Skeletal muscle satellite cell (primary cell): ENCODE measurements at regions not wholly inside any gene's neighbourhood (a gene's known extent, or its start where the extent isn't known, plus 50 kb on each side); places are given as distances from the start of the nearest gene placed in this dataset.

Experiments
- H3K27me3 ChIP-seq: 2 replicates; pipeline ENCODE4 v1.7.0; 2013; ENCODE audit warnings: low read length; ENCODE audit not compliant: control insufficient read depth, insufficient read depth
- H3K36me3 ChIP-seq: 2 replicates; pipeline ENCODE4 v1.7.0; 2013; ENCODE audit warnings: mild to moderate bottlenecking, control low read depth, low read length; ENCODE audit not compliant: insufficient read depth
- H3K4me1 ChIP-seq: 2 replicates; pipeline ENCODE4 v1.7.0; 2013; ENCODE audit warnings: low read length; ENCODE audit not compliant: control insufficient read depth, insufficient read depth
- H3K4me2 ChIP-seq: 2 replicates; pipeline ENCODE4 v1.7.0; 2013; ENCODE audit warnings: mild to moderate bottlenecking, low read length
- H3K4me3 ChIP-seq: 2 replicates; pipeline ENCODE4 v1.7.0; 2013; ENCODE audit warnings: low read length
- H3K9ac ChIP-seq: 2 replicates; pipeline ENCODE4 v1.7.0; 2013; ENCODE audit warnings: mild to moderate bottlenecking, low read depth, low read length, moderate library complexity
- H3K9me3 ChIP-seq: replicated peaks from 2 replicates; pipeline ENCODE4 v1.7.0; 2013; ENCODE audit warnings: mild to moderate bottlenecking, control low read depth, low read length

DNA sequence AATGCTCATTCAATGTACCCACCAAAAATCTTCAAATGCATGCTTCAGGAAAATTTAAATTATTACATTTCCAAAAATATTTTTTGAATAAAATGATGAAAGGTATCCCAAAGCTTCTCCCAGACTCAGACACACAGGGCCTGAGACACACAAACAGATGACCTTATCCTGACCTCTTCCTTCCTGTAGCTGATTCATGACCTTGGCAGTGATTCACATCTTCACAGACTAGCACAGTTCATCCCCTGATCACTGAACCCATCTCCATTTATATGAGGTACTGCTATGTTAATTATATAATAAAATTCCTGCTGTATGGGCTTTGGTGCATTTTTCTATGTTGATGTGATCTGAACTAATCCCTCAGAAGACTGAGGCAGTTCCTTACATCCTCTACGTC is 265.0 kb upstream of the GLI3 start:
- Histone ChIP-seq H3K4me3 (no peak overlapping the region), H3K9ac (no peak overlapping the region), H3K4me1 (no peaks in the 10 kb centered on the region), H3K9me3 (no peaks in the 10 kb centered on the region), H3K27me3 (peaks cover 4% of the 10 kb centered on the region), H3K36me3 (no peaks in the 10 kb centered on the region), H3K4me2 (no peak overlapping the region)

GRCh38 chr7:42495256-42495655 is 258.2 kb upstream of the GLI3 start:
- Histone ChIP-seq H3K27me3 (peaks cover 21% of the 10 kb centered on the region), H3K4me2 (peak overlapping the region; percentile 12), H3K4me3 (no peak overlapping the region), H3K4me1 (peaks cover 20% of the 10 kb centered on the region), H3K9ac (no peak overlapping the region), H3K9me3 (no peaks in the 10 kb centered on the region), H3K36me3 (no peaks in the 10 kb centered on the region)

DNA sequence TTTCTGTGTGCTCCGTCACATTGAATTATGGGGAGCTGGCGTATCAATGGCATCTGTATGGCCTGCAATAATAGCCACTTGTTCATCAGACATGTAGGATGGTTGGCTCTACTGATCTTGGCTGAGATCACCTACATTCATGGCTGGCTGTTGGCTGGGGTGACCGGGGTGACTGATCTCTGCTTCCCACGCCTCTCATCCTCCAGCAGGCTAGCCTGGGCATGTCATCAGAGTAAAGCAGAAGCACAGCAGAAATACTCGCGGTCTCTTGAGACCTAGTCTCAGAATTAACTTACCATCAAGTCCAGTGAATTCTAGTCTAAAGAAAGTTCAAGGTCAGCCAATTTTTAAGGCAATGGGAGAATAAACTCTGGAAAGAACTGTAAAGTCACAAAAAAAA is 257.7 kb upstream of the GLI3 start:
- Histone ChIP-seq H3K27me3 (peaks cover 24% of the 10 kb centered on the region), H3K9me3 (no peaks in the 10 kb centered on the region), H3K36me3 (no peaks in the 10 kb centered on the region), H3K9ac (no peak overlapping the region), H3K4me1 (peaks cover 20% of the 10 kb centered on the region), H3K4me2 (peak overlapping the region; percentile 12), H3K4me3 (no peak overlapping the region)

DNA sequence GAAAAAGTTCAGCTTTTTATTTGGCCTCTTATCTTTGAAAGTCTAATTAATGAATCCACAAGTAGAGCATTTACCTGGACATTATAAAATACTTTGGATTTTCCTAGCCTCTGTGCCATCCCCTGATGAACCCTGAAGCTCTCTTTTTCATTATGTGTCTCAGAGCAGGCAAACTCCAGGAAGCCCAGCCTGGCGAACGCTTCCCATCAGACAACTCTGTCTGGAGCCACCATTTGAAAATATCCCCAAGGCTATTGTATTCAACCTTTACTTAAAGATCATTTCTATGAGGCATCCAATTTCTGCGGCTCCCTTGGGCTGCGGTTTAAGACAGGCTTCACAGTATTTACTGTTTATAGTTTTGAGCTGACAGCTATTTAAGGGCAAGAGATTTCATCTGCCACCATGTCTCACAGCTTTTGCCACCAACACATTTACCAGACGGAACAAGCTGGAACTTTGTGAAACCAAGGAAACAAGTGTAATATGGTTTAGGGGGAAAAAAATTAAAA is 257.2 kb upstream of the GLI3 start:
- Histone ChIP-seq H3K9ac (no peak overlapping the region), H3K4me3 (peak overlapping the region; percentile 65), H3K27me3 (peaks cover 24% of the 10 kb centered on the region)

GRCh38 chr7:42493436-42494198 is 256.6 kb upstream of the GLI3 start:
- Histone ChIP-seq H3K9me3 (no peaks in the 10 kb centered on the region), H3K4me2 (peak overlapping the region; percentile 85), H3K4me3 (peak overlapping the region; percentile 65), H3K9ac (peak overlapping the region; percentile 20), H3K27me3 (peaks cover 27% of the 10 kb centered on the region), H3K36me3 (no peaks in the 10 kb centered on the region), H3K4me1 (peaks cover 20% of the 10 kb centered on the region)

More for the DNA sequence above, 257.2 kb upstream of the GLI3 start:
- Histone ChIP-seq H3K4me1 (peaks cover 20% of the 10 kb centered on the region), H3K9me3 (no peaks in the 10 kb centered on the region), H3K36me3 (no peaks in the 10 kb centered on the region), H3K4me2 (peak overlapping the region; percentile 85)

DNA sequence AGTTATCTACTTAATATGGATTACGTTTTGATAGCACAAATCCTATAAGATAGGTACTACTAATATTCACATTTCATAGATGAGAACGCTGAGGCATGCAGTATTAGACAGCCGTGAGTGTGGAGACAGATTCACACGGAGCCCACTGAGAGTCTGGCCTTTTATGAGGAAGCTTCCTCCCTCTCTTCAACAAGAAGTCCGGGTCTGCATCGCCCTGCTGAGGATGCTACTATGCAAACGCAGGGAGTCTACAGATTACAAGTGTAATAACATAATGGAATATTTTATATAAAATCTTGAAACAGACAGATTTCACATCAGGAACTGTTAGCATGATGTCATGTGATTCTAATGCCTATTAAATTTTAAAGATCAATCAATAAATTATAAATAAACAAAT is 255.9 kb upstream of the GLI3 start:
- Histone ChIP-seq H3K4me2 (peak overlapping the region; percentile 85), H3K4me3 (no peak overlapping the region), H3K9me3 (no peaks in the 10 kb centered on the region), H3K36me3 (no peaks in the 10 kb centered on the region), H3K27me3 (peaks cover 33% of the 10 kb centered on the region), H3K4me1 (peaks cover 20% of the 10 kb centered on the region), H3K9ac (no peak overlapping the region)

- Histone ChIP-seq H3K4me1 (peaks cover 20% of the 10 kb centered on the region), H3K9me3 (no peaks in the 10 kb centered on the region), H3K4me3 (no peak overlapping the region)
These were observed 254.1 kb upstream of the GLI3 start for GRCh38 chr7:42491106-42491505.

DNA sequence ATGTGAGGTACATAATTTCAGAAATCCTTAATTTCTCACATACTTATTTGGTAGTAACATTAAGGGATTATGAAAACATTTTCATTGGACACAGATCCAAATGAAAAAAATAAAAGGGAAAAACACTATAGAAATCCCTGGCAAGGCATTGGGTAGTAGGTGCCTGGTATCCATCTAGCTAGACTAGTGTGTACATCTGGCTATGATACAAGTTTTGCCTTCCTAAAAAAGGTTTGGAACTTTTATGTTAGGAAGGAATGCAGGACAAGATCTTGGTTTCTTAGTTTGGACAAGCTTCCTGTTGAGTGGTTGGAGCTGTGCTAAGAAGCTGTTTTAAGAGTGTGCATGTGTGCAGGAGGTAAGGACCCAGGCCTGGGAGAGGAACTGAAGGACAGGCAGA is 252.3 kb upstream of the GLI3 start:
- H3K4me3 ChIP-seq: no peak overlapping the region
- H3K36me3 ChIP-seq: no peaks in the 10 kb centered on the region
- no peaks in the 10 kb centered on the region for H3K9me3 ChIP-seq
- H3K9ac ChIP-seq: no peak overlapping the region
- H3K4me1 ChIP-seq: peaks cover 7% of the 10 kb centered on the region
- H3K27me3 ChIP-seq: peaks cover 35% of the 10 kb centered on the region
- no peak overlapping the region for H3K4me2 ChIP-seq

More at GRCh38 chr7:42491106-42491505, 254.1 kb upstream of the GLI3 start:
- Histone ChIP-seq H3K4me2 (no peak overlapping the region), H3K9ac (no peak overlapping the region), H3K36me3 (no peaks in the 10 kb centered on the region), H3K27me3 (peaks cover 35% of the 10 kb centered on the region)

DNA sequence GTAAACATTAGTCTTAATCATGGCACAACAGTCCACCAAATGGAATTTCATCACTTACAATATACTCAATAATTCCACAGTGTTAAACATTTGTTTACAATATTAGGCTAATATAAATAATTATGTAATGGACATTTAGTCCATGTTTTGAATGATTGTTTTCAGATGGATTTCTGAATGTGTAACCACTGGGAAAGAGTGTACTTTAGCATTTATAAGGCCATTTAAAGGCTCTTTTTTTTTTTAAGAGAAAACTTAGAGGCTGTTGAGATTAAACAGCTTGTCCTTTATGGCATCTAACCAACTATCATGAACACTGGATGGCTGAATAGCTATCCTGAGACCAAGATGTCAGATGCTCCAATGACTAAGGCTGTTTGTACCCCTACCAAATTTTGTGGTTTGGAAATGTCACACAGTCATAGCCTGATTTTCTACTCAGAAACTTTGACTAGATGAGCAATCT is 248.3 kb upstream of the GLI3 start:
- Histone ChIP-seq H3K36me3 (no peaks in the 10 kb centered on the region), H3K9me3 (no peaks in the 10 kb centered on the region), H3K4me1 (no peaks in the 10 kb centered on the region), H3K4me2 (no peak overlapping the region), H3K9ac (no peak overlapping the region), H3K4me3 (no peak overlapping the region), H3K27me3 (peaks cover 23% of the 10 kb centered on the region)

GRCh38 chr7:42483886-42484285 is 246.9 kb upstream of the GLI3 start:
- Histone ChIP-seq H3K27me3 (peaks cover 19% of the 10 kb centered on the region), H3K4me3 (no peak overlapping the region), H3K9ac (no peak overlapping the region), H3K36me3 (no peaks in the 10 kb centered on the region), H3K9me3 (no peaks in the 10 kb centered on the region), H3K4me1 (no peaks in the 10 kb centered on the region), H3K4me2 (no peak overlapping the region)

DNA sequence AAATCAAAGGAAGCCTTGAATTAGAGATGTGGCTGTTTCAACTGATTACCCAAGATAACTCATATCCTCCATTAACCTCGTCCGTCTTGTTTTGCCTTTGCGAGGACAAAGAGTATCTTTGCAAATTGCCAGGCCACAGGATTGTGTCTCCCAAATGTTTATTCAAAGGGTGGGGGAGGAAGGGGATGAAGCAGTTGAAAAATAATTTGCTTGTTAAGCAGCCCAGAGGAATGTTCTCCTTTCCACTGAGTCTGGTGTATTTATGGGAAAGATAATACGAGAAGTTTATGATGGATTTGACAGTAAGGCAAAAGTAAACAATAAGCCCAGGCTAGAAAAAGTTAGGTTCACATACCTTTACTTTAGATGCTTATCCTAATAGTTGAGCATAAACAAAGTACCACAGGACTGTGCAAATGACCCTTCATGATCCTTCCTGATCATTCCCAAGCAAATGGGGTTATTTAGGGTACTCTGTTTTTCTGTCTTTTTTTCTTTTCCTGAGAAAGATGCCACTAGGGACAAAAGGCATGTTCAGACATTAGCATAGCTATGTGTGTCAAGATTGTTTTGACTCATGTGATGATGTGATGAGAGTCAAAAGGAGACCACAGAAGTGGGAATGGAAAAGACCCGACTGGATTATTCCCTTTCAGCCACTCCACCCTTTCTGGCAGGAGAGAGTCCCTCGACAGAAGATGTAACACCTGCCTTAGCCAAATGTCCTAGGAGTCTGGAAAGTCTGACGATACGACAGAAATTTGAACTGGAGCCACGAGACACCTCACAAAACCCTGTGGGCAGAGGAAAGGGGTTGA is 243.0 kb upstream of the GLI3 start:
- Histone ChIP-seq H3K4me3 (no peak overlapping the region), H3K36me3 (no peaks in the 10 kb centered on the region), H3K4me2 (no peak overlapping the region), H3K4me1 (no peaks in the 10 kb centered on the region), H3K9ac (no peak overlapping the region), H3K9me3 (no peaks in the 10 kb centered on the region), H3K27me3 (peaks cover 11% of the 10 kb centered on the region)
